ENCODE measurements at regions not wholly inside any gene's neighbourhood (a gene's known extent, or its start where the extent isn't known, plus 50 kb on each side); places are given as distances from the start of the nearest gene placed in this dataset.
"Not testable (repeated sequence)": the region's sequence is repeated elsewhere in the genome, so short reads cannot be mapped to it uniquely, and the experiment has no call there.

- H4K5ac ChIP-seq (ENCODE audit: insufficient read length, low read depth, low read length); H3K36me3 ChIP-seq (ENCODE audit: control insufficient read depth in 2 of 4, insufficient read depth in 4 of 4, low read length in 3 of 4); H4K8ac ChIP-seq (ENCODE audit: extremely low read depth, insufficient read depth, low read length); H3K23me2 ChIP-seq (ENCODE audit: low read depth, low read length); H3K27me3 ChIP-seq (replicated peaks in 1 of 4; ENCODE audit: control insufficient read depth in 3 of 4, extremely low read depth in 1 of 4, insufficient read depth in 3 of 4, low read length in 3 of 4); H3K4me2 ChIP-seq (ENCODE audit: insufficient read depth in 1 of 2, low read depth in 2 of 2, low read length in 2 of 2); H2BK12ac ChIP-seq (ENCODE audit: low read depth, low read length); H2AFZ ChIP-seq (ENCODE audit: low read length); H3K23ac ChIP-seq (ENCODE audit: insufficient read length); H3K27ac ChIP-seq (ENCODE audit: low read depth, low read length); H4K91ac ChIP-seq (replicated peaks; ENCODE audit: insufficient read length, low read length); H4K20me1 ChIP-seq (replicated peaks in 1 of 2; ENCODE audit: control insufficient read depth in 1 of 2, insufficient read depth in 2 of 2, low read length in 2 of 2); H3K14ac ChIP-seq (ENCODE audit: insufficient read length); H3K9me3 ChIP-seq (ENCODE audit: insufficient read depth in 2 of 2, low read depth in 1 of 2, low read length in 1 of 2); H3K56ac ChIP-seq (replicated peaks; ENCODE audit: insufficient read length, low read depth, low read length); H3K4ac ChIP-seq (replicated peaks; ENCODE audit: insufficient read length, low read depth, low read length); H3K9ac ChIP-seq (replicated peaks in 1 of 4; ENCODE audit: extremely low read depth in 1 of 4, low read depth in 3 of 4, low read length in 3 of 4); FAIRE-seq; H2BK15ac ChIP-seq (ENCODE audit: low read length); H2BK120ac ChIP-seq (replicated peaks; ENCODE audit: low read depth, low read length); H3K79me2 ChIP-seq (ENCODE audit: control insufficient read depth in 1 of 2, insufficient read depth in 2 of 2, low read length in 2 of 2); H2AK5ac ChIP-seq (ENCODE audit: low read depth, low read length); H2BK20ac ChIP-seq (ENCODE audit: low read length); CTCF ChIA-PET (ENCODE audit: partially characterized antibody); H2BK5ac ChIP-seq (ENCODE audit: low read depth, low read length); H3K4me3 ChIP-seq (ENCODE audit: extremely low read depth in 1 of 4, insufficient read depth in 2 of 4, low read depth in 3 of 4, low read length in 4 of 4); H3K18ac ChIP-seq (ENCODE audit: extremely low read depth, low read length); DNase-seq (ENCODE audit: low read depth in 1 of 2, low spot score in 2 of 2); H3K4me1 ChIP-seq (replicated peaks in 1 of 4; ENCODE audit: control insufficient read depth in 3 of 4, insufficient read depth in 4 of 4, low read length in 3 of 4); POLR2A ChIA-PET (ENCODE audit: partially characterized antibody); H3K79me1 ChIP-seq (ENCODE audit: low read depth, low read length): not testable (repeated sequence)
- 42% methylated on average over 1 of the region's 1 CpG; no CpG with 5 or more reads in 1 of the 2 experiments for WGBS, 2 experiments (ENCODE audit: extremely low coverage in 1 of 2, insufficient coverage in 1 of 2, insufficient read length in 1 of 2, insufficient replicate concordance in 2 of 2, low coverage in 1 of 2, low lambda C conversion rate in 2 of 2, missing lambda C conversion rate in 1 of 2)
These were observed 191.3 kb downstream of the S1PR1 start for GRCh38 chr1:101428083-101428482.
